Tibial nerve (tissue), 3 donors: ENCODE measurements at regions not wholly inside any gene's neighbourhood (a gene's known extent, or its start where the extent isn't known, plus 50 kb on each side); places are given as distances from the start of the nearest gene placed in this dataset.

ENCODE experiments used
- POLR2A ChIP-seq, 2 donors: fragments of 450-650 bp; IDR thresholded peaks; one replicate each; pipeline ENCODE4 v1.6.1; 2017; ENCODE audit warnings: antibody characterized with exemption in 2 of 2, mild to moderate bottlenecking in 2 of 2, moderate library complexity in 2 of 2
- TF ChIP-seq, protein P1 (sequence below), 5 experiments: fragments of 200-600 bp in 3 of 5; fragments of 450-650 bp in 2 of 5; sonication (generic) in 3 of 5; IDR thresholded peaks; one replicate each; pipeline ENCODE4 v1.5.1; 2016 to 2019; ENCODE audit warnings: antibody characterized with exemption in 5 of 5, mild to moderate bottlenecking in 3 of 5, moderate library complexity in 2 of 5

DNA sequence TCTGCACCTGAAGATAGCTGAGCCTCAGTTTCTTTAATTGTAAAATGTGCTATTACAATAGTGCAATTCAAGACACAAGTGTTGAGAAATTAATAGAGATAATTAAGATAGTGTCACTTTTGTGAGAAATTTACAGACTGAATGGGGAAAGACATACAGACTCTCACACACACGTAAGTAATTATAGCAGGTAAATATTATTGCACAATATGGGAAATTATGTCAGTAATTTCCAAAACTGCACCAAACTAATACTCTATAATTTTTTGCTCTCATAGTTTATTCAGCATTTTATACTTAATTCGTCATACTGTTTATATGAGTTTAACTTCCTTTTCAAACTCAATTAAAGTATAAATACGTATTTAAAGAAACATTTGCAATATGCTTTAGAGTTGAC is 124.9 kb upstream of the GYPC start:
- TF ChIP-seq, protein P1, sequence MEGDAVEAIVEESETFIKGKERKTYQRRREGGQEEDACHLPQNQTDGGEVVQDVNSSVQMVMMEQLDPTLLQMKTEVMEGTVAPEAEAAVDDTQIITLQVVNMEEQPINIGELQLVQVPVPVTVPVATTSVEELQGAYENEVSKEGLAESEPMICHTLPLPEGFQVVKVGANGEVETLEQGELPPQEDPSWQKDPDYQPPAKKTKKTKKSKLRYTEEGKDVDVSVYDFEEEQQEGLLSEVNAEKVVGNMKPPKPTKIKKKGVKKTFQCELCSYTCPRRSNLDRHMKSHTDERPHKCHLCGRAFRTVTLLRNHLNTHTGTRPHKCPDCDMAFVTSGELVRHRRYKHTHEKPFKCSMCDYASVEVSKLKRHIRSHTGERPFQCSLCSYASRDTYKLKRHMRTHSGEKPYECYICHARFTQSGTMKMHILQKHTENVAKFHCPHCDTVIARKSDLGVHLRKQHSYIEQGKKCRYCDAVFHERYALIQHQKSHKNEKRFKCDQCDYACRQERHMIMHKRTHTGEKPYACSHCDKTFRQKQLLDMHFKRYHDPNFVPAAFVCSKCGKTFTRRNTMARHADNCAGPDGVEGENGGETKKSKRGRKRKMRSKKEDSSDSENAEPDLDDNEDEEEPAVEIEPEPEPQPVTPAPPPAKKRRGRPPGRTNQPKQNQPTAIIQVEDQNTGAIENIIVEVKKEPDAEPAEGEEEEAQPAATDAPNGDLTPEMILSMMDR (IDR thresholded peaks at IDR 0.05), result no peak
- no peak for TF ChIP-seq POLR2A (IDR thresholded peaks at IDR 0.05)
